ENCODE measurements at regions not wholly inside any gene's neighbourhood (a gene's known extent, or its start where the extent isn't known, plus 50 kb on each side); places are given as distances from the start of the nearest gene placed in this dataset.

- Histone ChIP-seq H3K4me3 (replicated peaks in 1 of 2; ENCODE audit: low read depth in 1 of 2, low read length in 2 of 2) (no peak overlapping the region), H3K27me3 (ENCODE audit: insufficient read depth, low read length) (no peaks in the 10 kb centered on the region), H3K4me1 (ENCODE audit: control insufficient read depth in 1 of 2, insufficient read depth in 2 of 2, low read length in 2 of 2) (peaks cover 0 to 15% of the 10 kb centered on the region in 2 experiments; a peak in 2 of 4 replicates), H3K9me3 (ENCODE audit: control insufficient read depth in 1 of 2, insufficient read depth in 1 of 2, low read depth in 1 of 2, low read length in 2 of 2) (no peaks in the 10 kb centered on the region), H3K9me2 (ENCODE audit: insufficient read depth) (no peaks in the 10 kb centered on the region), H3K9ac (ENCODE audit: low read length) (no peak overlapping the region), H3K79me2 (ENCODE audit: insufficient read depth, low read length) (no peaks in the 10 kb centered on the region), H3K36me3 (ENCODE audit: control insufficient read depth in 1 of 2, insufficient read depth in 2 of 2, low read length in 2 of 2) (no peaks in the 10 kb centered on the region), H3K4me2 (ENCODE audit: low read length) (no peak overlapping the region), H4K20me1 (ENCODE audit: insufficient read depth) (no peaks in the 10 kb centered on the region), H3K27ac (ENCODE audit: low read depth, low read length) (no peak overlapping the region), H2AFZ (ENCODE audit: low read depth, low read length, poor library complexity, severe bottlenecking) (no peak overlapping the region)
- DNase-seq (ENCODE audit: low read depth, low spot score) (no peak), ATAC-seq (no peak)
- no TSS peak for BruUV-seq (replicated peaks)
- intact Hi-C loops (cut with micrococcal nuclease): no loop called here
- ChIA-PET CTCF (no interaction called here), POLR2A (no interaction called here), RAD21 (ENCODE audit: low non-redundant PET in 1 of 2, low total read pairs in 2 of 2, uncharacterized antibody in 2 of 2, unreplicated experiment in 2 of 2) (no interaction called here)
- TF ChIP-seq YY1 (IDR thresholded peaks at IDR 0.05; ENCODE audit: extremely low read depth, insufficient replicate concordance, low read depth, low read length) (no peak), ZBTB33 (IDR thresholded peaks at IDR 0.05; ENCODE audit: extremely low read depth, insufficient replicate concordance, low read length) (no peak), JUND (IDR thresholded peaks at IDR 0.05) (no peak), POLR2AphosphoS5 (IDR thresholded peaks at IDR 0.05; ENCODE audit: low read depth, low read length) (no peak), FOSL1 (IDR thresholded peaks at IDR 0.05; ENCODE audit: low read depth) (no peak), RAD21 (IDR thresholded peaks at IDR 0.05; ENCODE audit: low read depth) (no peak), MAX (IDR thresholded peaks at IDR 0.05) (no peak)
Observed at GRCh38 chr12:115351514-115352077, 667.6 kb upstream of the TBX3 start.

GRCh38 chr12:115349711-115350110 lies 665.7 kb upstream of the TBX3 start:
- H4K20me1 ChIP-seq (ENCODE audit: insufficient read depth): no peaks in the 10 kb centered on the region
- RAD21 ChIA-PET (ENCODE audit: low non-redundant PET in 1 of 2, low total read pairs in 2 of 2, uncharacterized antibody in 2 of 2, unreplicated experiment in 2 of 2): no interaction called here
- no peaks in the 10 kb centered on the region for H3K36me3 ChIP-seq (ENCODE audit: control insufficient read depth in 1 of 2, insufficient read depth in 2 of 2, low read length in 2 of 2)
- no peaks in the 10 kb centered on the region for H3K9me2 ChIP-seq (ENCODE audit: insufficient read depth)
- no peak overlapping the region for H3K4me2 ChIP-seq (ENCODE audit: low read length)
- ATAC-seq (no peak), DNase-seq (ENCODE audit: low read depth, low spot score) (no peak)
- no peak overlapping the region for H3K27ac ChIP-seq (ENCODE audit: low read depth, low read length)
- TF ChIP-seq RAD21 (IDR thresholded peaks at IDR 0.05; ENCODE audit: low read depth) (no peak), ZFX (IDR thresholded peaks at IDR 0.05) (no peak), SIN3A (IDR thresholded peaks at IDR 0.05; ENCODE audit: low read depth) (no peak), CTCF (IDR thresholded peaks at IDR 0.05 in 2 of 3, conservative IDR thresholded peaks at IDR 0.05 in 1 of 3; ENCODE audit: borderline replicate concordance in 1 of 3, insufficient read depth in 1 of 3, low read depth in 2 of 3, low read length in 2 of 3) (no peak)
- POLR2A ChIA-PET: no interaction called here
- CTCF ChIA-PET: no interaction called here
- no peaks in the 10 kb centered on the region for H3K79me2 ChIP-seq (ENCODE audit: insufficient read depth, low read length)
- H3K9me3 ChIP-seq (ENCODE audit: control insufficient read depth in 1 of 2, insufficient read depth in 1 of 2, low read depth in 1 of 2, low read length in 2 of 2): no peaks in the 10 kb centered on the region
- peaks cover 0 to 10% of the 10 kb centered on the region in 2 experiments; a peak in 2 of 4 replicates for H3K4me1 ChIP-seq (ENCODE audit: control insufficient read depth in 1 of 2, insufficient read depth in 2 of 2, low read length in 2 of 2)
- no peaks in the 10 kb centered on the region for H3K27me3 ChIP-seq (ENCODE audit: insufficient read depth, low read length)
- no peak overlapping the region for H3K4me3 ChIP-seq (replicated peaks in 1 of 2; ENCODE audit: low read depth in 1 of 2, low read length in 2 of 2)
- H2AFZ ChIP-seq (ENCODE audit: low read depth, low read length, poor library complexity, severe bottlenecking): no peak overlapping the region
- no peak overlapping the region for H3K9ac ChIP-seq (ENCODE audit: low read length)
- BruUV-seq (replicated peaks): no TSS peak
- intact Hi-C loops (cut with micrococcal nuclease): no loop called here

Data from HCT116 (cell line).